CD4-positive, alpha-beta T cell treated with Interleukin-4 for 1 hour (primary cell): ENCODE measurements at regions not wholly inside any gene's neighbourhood (a gene's known extent, or its start where the extent isn't known, plus 50 kb on each side); places are given as distances from the start of the nearest gene placed in this dataset.

Experiments
- DNase-seq, 2 donors: peaks; one replicate each; pipeline ENCODE4 v3.0.0-alpha.2; 2020 to 2022

DNA sequence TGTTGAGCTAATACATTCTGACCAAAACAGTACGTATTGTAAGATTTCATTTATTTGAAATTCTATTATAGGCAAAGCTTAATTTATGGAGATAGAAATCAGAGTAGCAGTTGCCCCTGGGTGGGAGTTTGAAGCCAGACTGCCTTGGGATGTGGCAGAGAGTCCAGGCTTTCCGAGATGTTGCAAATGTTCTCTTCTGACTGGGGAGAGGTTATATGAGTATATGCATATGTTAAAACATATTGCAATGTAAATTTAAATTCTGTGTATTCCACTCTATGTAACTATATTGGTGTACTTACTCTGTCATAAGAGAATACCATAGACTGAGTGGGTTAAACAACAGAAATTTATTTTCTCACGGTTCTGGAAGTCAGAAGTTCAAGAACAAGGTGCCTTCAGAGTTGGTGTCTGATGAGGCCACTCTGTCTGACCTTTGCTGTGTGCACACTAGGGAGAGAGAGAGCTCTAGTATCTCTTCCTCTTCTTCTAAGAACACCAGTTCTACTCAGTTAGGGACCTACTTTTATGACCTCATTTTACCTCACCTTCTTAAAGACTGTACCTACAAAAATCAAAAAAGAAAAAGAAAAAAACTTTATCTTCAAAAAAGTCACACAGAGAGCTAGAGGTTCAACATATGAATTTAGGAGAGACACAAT lies 299.3 kb upstream of the HS3ST1 start:
- DNase-seq = no peak

DNA sequence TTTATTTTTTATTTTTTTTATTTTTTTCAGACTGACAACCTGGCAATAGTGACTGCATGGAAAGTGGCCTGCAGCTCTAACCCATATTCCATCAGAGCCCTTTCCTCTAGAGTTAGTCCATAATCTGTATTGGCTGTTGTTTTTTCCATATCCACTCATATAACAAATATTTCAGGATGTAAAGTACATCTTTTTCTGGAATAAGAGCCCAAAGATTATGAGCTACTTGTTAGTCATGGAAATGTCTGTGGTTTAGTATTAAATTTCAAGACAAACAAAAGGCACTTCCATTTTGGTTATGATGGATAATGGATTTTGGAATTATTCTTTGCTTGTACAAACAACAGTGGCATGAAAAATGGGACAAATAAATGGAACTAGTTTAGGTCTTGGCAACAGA lies 296.0 kb upstream of the HS3ST1 start:
- no peak for DNase-seq

DNA sequence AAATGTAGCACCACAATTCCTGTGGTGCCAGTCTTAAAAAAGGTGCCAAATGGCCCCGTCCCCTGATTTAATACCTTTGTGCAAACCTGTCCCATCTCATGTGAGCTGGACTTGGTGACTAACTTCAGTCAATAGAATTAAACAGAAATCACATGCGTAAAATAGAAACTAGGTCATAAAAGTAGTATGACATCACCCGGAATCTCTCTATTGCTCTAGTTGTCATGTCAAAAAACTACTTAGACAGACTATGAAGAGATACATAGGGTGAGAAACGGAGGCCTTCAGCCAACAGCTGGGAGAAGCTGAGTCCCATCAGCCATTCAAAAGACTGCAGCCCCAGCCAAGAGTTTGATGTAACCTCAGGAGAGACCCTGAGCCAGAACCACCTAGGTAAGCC lies 293.5 kb upstream of the HS3ST1 start:
- DNase-seq = no peak

DNA sequence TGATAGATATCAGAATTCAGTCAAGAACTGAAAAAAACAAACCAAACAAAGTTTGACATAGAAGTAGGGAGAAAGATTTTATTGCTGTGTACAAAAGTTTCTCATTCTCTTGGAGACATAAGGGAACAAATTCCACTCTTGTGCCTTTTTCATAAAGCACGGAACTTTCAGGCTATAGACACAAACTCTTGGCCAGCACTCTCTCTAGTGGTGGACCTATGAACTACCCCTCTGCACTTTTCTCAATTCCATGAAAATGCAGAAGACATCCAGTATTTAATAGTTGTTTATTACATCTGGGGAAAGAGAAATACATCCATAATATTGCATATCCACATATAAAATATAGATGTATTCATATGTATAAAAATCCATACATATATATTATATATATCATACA lies 291.6 kb upstream of the HS3ST1 start:
- DNase-seq = no peak

DNA sequence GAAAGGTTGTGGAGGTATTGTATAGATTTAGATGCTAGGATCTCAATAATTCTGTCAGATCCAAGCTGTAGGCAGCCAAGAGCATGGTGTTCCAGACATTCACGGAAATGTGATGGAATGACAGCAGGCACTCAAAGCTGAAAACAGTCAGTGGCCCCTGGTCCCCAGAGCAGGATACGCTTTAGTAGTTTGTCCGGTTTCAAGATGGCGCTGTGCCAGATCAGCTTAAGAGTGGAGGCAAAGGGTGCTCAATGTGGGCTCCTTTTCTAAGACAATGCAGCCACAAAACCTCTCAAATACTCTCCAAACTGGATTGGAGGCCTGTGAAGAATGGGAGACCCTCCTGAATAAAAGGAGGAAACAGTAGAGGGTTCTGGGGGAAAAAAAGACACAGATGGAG lies 291.2 kb upstream of the HS3ST1 start:
- DNase-seq = no peak

DNA sequence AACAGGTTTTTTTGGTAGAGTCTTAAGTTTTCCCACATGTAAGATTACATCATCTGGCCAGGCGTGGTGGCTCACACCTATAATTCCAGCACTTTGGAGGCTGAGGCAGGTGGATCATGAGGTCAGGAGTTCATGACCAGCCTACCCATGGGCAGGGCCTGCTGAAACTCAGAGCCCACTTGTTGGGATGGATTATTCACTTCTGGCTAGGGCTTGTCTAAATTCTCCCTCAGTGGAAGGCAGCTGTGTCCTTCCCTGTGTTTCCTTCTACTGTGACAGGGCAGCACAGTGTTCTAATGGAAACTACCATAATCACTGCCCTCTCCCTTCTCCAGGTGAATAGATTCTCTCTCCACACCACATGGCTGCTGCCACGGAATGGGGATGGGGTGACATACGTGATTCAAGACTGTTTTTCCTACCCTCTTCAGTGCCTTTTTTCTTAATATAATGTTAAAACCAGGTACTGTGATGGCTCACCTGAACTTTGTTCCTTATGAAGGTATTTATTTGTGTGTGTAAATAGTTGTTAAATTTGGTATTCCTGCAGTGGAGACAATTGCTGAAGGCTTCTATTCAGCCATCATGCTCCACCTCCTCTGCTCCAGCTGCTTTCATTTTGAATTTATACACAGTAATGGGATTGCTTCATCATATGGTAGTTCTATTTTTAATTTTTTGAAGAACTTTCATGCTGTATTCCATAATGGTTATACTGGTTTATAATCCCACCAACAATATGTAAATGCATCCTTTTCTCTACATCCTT lies 287.2 kb upstream of the HS3ST1 start:
- no peak for DNase-seq

DNA sequence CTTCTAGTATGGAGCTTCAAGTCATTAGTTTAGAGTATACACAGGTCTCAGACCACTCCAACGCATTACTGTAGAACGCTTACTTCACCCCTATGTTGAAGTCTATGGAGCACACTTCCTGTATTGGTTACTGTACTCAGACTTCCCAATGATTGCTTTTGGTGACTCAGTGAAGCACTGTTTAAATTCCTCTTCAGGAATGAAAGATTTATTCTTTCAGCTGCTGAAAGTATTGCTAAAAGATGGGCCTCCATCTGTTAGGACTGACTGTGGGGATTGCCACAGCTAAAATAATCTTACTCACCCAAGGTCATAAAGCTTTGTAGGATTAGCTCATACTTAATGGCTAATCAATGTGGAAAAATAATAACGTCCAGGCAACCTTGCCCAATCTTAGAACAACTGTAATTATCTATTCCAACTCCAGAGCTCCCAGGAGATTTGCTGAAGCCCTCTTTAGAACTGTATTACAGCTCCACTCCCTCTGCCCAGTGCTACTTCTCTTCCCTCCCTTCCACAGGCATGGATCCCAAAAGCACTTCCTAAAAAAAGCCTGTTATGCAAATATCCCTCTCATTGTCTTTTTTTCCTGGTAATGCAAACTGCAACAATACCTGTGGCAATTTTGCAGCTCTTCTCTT lies 281.9 kb upstream of the HS3ST1 start:
- DNase-seq = no peak

DNA sequence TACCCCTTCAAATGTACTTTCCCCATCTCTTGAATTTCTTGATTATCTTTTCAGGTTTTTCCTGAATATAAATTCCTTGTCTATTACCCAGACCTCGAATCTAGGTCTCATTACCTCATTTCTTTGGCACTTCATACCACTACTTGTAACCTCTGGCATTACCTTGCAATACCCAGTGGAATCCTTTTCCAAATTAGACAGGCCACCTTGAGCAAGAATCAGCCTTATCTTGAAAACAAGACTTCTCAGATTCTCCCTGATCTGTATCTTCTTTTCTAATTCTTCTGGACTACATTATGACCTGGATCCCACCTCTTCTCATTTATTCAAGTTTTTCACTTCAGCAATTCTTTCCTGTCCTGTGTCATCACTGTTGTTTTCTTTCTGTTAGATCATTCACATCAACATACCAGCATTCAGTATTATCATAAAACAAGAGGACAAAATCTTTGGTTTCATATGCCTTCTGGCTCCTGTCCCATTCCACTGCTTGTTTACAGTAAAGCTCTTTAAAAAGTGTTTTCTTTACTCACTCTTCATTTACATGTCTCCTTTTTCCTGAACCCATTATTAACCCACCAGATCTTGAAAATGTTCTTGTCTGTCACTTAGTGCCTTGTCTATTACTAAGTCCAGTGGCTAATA lies 275.6 kb upstream of the HS3ST1 start:
- no peak for DNase-seq

DNA sequence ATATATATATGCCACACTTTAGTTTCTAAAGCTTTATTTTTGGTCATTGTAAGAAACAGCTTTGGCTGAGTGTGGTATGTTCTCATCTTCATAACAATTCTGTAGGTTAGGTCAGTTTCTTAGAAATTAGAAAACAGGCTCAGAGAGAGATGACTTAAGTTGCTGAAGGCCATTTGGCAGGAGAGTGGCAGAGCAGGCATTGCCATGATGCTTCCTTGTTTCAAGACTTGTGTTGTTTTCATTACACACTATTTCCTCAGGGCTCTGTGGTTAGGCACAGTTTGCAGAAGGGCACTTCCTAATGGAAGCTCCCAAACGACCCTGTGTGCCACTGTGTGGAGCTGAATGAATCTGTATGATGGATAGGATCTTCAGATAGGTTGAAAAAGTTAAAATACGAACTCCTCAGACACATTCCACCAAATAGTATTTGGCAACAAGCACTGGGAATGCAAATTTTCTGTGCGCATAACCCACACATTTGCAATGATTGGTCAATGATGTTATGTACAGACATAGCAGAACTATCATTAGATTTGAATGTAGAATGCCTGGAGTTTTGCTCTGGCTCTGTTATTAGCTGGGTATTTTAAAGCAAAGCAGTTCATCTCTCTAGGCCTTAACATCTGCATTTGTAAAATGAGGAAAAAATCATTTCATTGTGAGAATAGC lies 274.3 kb upstream of the HS3ST1 start:
- no peak for DNase-seq

DNA sequence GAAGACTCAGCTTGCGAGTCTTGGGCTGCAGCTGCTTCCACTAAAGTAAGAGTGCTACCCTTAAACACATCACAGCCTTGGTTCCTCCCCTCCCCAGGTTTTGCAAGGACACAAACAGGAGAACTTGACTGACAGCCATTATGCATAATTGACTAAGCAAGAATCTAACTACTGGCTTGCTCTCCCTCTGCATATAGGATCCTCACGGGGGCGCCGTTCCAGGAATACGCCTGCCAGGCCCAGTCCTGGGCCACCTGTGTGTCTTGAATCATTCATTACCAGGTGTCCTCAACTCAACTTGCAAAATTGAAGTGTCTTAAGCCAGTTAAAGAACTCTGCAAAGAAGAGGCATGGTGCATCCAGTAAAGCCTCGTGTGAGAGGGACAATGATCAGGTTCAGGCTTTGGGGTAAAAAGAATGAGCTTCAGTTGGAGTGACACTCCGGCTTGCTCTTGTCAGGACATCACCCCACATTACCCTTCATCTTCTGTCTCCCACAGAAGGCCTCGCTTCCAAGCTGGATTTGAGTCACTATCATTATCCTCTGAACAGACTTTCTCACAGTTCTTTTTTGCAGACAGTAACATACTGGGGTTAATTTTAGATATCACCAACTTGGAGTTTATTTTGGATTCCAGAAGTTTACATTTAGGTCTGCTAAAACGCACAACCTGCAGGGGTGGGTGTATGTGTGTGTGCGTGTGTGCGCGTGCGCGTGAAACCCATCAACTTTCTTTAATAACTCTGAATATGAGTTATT lies 273.5 kb upstream of the HS3ST1 start:
- no peak for DNase-seq

DNA sequence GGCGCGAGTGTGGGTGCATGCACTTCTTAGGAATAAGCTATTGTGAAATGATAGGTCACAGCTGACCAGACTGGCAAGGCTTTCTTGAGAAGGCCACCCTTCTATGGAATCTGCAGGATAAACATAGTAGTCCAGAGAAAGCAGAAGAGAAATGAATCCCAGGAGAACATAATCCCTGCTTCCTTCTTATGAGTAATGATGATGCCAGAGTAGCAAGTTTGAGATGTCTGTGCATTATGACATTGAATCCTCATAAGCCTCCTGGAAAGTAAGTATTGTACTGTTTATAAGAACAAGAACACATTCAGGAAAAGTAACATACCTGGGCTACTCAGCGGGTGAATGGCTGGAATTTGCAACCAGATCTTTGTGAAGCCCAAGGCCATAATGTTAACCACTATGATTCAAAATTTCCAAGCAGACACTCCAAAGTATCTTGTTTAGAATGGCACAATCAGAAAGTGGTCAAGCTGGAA lies 272.1 kb upstream of the HS3ST1 start:
- DNase-seq = no peak

DNA sequence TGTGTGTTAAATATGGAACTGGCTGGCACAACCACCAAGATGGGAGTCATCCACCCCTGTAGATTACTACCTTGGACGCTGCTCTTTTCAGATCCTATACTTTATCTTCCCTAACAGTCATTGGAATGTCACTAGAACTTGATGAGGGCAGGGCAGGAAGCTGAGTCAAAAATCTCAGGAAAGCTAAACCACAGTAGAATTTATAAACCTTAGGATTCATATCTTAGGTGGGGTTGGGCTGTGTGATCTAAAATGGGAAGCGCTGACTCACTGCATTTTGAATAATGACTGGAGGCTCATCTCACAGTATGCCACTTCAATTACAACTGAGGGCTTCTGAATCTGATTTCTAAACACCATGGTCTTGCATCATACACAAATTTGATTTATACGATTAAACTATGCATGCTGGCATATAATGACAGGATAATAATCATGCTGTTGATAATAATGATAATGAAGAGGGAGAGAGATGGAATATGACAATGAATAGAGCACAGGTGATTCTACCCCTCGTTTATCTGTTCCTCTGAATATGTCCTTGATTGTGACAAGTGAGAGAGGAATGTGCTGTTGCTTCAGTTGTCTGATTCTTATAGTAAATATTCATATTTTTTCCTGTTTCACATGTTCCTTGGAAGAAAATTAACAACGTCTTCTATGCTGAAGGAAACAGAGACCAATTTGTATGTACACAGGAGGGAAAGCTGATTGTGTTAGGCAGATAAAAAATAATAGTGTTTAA lies 270.3 kb upstream of the HS3ST1 start:
- DNase-seq = no peak

DNA sequence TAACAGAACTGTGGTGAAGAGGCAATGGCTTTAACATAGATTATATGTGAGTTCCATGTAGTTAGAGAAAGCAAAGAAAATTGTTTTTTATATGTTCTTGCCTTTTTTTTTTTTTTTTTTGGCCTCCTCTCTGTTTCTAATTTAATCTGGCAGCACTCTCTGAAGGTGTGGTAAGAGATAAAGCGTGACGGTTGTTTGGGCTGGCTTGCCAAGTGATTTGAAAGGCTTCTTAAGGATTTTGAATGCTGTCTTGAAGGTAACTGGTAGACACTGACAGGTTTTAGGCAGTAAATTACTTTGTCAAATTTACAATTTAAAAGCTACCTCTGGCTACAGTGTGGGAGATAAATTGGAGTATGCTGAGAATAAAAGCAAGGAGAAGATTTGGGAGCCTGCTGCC lies 269.3 kb upstream of the HS3ST1 start:
- no peak for DNase-seq

DNA sequence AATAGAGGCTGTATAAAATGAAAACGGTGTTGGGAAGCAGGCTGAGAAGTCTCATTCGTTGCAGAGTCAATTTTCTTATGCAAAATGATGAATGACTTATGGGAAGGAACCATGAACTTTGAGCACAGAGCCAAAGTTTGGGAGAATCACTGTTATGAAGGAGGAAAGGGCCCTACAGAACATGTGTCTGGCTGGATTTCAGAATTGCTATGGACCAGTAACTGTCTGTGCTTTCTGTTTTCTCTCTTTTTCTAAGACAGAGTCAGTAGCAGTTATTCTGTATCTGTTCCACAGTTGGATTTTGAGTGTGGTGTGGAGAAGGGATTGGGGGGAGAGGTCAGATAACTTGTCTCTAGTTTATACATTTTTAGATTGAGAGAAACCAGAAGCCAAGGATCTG lies 265.0 kb upstream of the HS3ST1 start:
- DNase-seq = no peak

DNA sequence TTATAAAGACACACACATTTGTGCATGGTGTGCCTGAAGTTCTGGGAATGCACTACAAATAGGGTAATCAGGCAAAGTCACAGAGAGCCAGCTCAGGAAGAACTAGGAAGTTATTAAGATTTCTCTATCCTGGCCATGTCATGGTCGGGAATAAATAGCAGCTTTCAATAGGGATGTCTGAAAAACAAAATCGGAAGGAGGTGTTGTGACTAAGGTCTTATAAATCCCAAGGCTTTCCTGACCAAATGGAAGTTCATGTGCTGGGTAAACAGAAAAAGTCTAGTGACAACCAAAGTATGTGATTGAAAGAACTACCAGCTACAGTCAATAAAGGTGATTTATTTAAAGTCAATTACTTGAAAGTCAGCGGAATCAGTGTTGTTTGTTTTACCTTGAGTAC lies 262.5 kb upstream of the HS3ST1 start:
- no peak for DNase-seq

DNA sequence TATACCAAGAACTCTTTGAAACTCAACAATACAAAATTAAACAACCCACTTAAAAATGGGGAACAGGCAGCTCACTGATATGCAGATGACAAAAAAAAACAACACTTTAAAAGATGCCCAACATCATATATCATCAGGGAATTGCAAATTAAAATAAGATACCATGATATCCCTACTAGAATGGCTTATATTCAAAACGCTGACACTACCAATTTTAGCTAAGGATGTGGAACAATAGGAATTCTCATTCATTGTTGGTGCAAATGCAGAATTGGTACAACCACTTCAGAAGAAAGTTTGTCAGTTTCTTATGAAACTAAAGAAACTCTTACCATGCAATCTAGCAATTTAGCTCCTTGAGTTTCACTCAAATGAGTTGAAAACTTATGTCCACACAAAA lies 259.0 kb upstream of the HS3ST1 start:
- DNase-seq = no peak

DNA sequence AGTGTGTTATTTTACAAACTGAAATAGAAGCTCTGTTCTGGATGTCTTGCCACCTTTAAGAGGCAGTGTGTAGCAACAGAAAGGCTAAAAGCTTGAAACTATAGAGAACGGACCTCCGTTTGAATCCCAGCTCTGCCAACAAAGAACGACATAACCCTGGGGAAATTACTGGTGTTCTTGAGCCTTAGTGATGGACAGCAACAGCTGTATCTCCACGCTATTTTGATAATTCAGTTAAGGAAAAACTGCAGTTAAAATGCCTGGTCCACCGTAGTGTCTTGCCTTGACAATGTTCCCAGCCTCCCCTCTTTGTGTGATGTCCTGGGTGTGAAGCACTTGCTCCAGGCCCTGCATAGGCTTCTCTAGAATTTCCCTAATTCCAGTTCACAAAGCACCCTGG lies 256.8 kb upstream of the HS3ST1 start:
- no peak for DNase-seq

DNA sequence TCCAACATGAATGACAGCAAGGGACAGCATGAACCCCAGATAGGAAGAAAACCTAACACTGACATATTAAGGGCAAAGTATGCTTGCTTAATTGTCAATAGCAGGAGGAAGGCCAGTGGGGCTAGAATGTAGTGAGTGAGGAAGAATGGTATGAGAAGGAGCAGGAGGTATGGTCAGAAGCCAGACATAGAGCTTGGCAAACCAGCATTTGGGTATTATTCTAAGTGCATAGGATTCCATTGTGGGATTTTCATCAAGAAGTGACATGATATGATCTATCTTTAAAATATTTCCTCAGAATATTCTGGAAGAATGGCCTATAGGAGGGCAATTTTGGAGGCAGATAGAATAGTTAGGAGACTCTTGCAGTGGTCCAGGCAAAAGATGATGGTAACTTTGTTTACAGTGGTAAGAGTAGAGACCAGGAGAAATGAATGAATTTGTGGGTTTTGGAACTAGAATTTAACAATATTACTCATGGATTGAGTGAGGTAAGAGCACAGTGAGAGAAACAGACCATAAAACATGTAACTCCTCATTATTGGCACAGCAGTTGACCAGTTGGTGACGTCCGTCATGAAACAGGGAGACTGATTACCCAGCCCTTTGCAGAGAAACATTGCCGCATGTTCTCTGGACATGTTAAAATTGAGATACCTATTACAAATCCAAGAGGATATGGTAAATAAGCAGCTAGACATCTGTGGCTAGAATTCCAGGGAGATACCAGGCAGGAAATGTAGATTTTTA lies 246.5 kb upstream of the HS3ST1 start:
- no peak for DNase-seq

DNA sequence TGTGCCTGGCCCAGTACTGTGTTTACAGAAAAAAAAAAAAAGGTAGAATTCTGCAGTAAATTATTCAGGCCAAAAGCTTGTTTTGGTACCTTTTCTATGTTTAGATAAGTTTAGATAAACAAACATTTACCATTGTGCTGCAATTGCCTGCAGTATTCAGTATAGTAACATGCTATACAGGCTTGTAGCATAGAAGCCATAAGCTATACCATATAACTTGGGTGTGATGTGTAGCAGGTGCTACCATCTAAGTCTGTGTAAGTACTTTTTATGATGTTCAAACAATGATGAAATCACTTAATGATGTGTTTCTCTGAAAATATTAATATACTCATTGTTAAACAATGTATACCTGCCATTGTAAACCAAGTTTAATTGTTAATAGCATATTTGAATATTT lies 241.6 kb upstream of the HS3ST1 start:
- no peak for DNase-seq

DNA sequence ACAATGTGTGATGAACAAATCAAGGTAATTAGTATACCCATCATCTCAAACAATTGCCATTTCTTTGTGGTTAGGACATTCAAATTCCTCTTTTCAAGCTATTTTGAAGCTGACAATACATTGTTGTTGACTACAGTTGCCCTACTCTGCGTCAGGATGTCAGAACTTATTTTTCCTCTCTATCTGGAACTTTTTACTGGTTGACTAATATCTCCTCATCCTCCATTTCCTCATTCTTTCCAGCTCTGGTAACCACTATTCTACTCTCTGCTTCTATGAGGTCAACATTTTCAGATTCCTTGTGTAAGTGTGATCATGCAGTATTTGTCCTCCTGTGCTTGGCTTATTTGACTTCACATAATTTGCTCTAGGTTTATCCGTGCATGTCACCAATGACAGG lies 240.5 kb upstream of the HS3ST1 start:
- DNase-seq = no peak

DNA sequence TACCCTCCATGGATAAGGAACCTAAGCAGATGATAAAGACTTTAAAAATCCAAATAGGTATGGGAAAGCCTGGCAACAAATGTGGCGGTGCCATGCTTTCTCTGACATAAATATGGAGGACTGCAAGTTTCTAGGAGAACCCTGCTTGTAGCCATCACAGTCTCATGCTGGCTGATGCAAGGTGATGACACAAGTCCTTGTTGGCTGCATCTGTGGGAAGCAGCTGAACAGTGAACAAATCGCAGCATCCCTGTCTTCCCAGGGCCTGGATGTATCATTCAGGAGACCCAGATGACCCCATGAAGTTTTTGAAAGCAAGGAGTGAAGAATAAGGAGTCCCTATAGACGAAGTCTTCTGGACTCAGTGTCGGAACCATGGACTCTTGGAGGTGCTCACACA lies 234.4 kb upstream of the HS3ST1 start:
- no peak for DNase-seq
